Stimulated activated memory B cell treated with anti-CD40 and anti-IgM and Interleukin-4, amounts not matched to agents 10 μg/mL and 1 μg/mL and 100 μg/mL, for 72 hours (primary cell): ENCODE measurements at regions not wholly inside any gene's neighbourhood (a gene's known extent, or its start where the extent isn't known, plus 50 kb on each side); places are given as distances from the start of the nearest gene placed in this dataset.
"Not testable (repeated sequence)": the region's sequence is repeated elsewhere in the genome, so short reads cannot be mapped to it uniquely, and the experiment has no call there.

Experiments used
- ATAC-seq: fragments of 150-1000 bp; cut with Tn5 transposase; 2 replicates; pipeline ENCODE4 v1.10.0; 2021
- H3K27ac Mint-ChIP-seq: one replicate; pipeline ENCODE4 v1.8.0; 2022; ENCODE audit warnings: mild to moderate bottlenecking, mixed read lengths
- H3K27me3 Mint-ChIP-seq: one replicate; pipeline ENCODE4 v1.8.0; 2022; ENCODE audit warnings: mixed read lengths
- H3K36me3 Mint-ChIP-seq: one replicate; pipeline ENCODE4 v1.8.0; 2022; ENCODE audit warnings: mixed read lengths
- H3K4me1 Mint-ChIP-seq: one replicate; pipeline ENCODE4 v1.8.0; 2022; ENCODE audit warnings: mixed read lengths
- H3K4me3 Mint-ChIP-seq: one replicate; pipeline ENCODE4 v1.8.0; 2022; ENCODE audit warnings: mild to moderate bottlenecking, moderate library complexity, mixed read lengths
- H3K9me3 Mint-ChIP-seq: one replicate; pipeline ENCODE4 v1.8.0; 2022; ENCODE audit warnings: mixed read lengths

DNA sequence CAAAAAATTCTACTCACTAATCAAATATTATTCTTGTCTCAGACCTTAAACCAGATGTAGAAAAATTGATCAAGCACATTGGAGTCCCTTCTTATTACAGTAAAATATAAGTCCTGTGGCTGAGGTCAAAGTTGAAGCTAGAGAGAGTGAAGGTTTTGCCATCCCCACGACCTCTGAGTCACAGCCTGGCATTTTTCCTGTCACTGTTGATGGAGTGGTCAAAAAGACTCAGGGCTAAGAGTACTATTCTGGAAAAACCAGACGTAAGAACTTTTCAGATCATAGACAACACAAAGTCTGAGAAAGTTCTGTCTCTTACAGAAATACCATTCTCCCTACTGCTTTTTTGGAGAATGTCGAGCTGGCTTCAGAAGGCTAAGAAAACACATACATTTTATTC, 323.7 kb upstream of the ANKRD30A start:
- no peak for ATAC-seq
- H3K27me3 Mint-ChIP-seq = no peaks in the 10 kb centered on the region
- H3K4me1 Mint-ChIP-seq = no peaks in the 10 kb centered on the region
- H3K9me3 Mint-ChIP-seq = no peaks in the 10 kb centered on the region
- H3K27ac Mint-ChIP-seq = no peak overlapping the region
- H3K4me3 Mint-ChIP-seq = no peak overlapping the region
- H3K36me3 Mint-ChIP-seq = no peaks in the 10 kb centered on the region

DNA sequence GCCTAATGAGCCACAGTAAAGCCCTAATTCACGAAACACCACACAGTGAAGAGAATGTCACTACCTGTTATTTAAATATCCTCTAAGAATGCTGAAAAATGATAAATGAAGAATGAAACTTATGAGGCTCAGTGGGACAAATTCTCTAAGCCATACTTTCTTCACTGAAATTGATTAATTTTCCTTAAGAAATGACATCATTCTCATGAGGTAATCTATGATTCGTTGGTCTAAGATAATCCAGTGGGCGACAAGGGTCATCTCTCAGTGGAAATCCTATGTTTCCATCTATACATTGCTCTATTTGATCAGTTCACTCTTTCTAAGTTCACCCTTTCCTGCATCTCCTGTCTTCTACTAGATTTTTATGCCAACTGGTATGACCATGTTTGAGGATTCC, 330.4 kb upstream of the ANKRD30A start:
- no peaks in the 10 kb centered on the region for H3K36me3 Mint-ChIP-seq
- H3K27ac Mint-ChIP-seq = no peak overlapping the region
- H3K27me3 Mint-ChIP-seq = no peaks in the 10 kb centered on the region
- H3K4me1 Mint-ChIP-seq = no peaks in the 10 kb centered on the region
- no peaks in the 10 kb centered on the region for H3K9me3 Mint-ChIP-seq
- ATAC-seq = no peak
- H3K4me3 Mint-ChIP-seq = no peak overlapping the region

DNA sequence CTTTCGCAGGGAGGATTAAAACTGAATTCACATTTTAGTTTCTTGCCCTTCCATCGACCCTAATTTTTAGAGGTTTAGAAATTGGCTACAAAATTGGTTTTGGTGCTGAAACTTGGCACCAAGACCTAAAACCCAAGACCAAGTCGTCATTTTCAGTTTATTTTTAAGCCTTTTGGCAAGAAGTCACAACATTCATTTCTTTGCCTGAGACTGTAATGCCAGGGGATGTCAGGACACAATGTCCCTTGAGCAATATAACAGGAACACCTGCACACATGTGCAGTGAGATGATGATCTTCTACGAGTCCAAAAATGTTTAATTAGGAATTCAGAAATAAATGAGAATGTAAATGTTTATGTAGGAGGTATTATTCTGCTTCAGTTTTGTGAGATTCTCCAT, 335.4 kb upstream of the ANKRD30A start:
- no peaks in the 10 kb centered on the region for H3K4me1 Mint-ChIP-seq
- H3K9me3 Mint-ChIP-seq = no peaks in the 10 kb centered on the region
- H3K27ac Mint-ChIP-seq = no peak overlapping the region
- H3K4me3 Mint-ChIP-seq = no peak overlapping the region
- no peak for ATAC-seq
- H3K36me3 Mint-ChIP-seq = no peaks in the 10 kb centered on the region
- no peaks in the 10 kb centered on the region for H3K27me3 Mint-ChIP-seq

DNA sequence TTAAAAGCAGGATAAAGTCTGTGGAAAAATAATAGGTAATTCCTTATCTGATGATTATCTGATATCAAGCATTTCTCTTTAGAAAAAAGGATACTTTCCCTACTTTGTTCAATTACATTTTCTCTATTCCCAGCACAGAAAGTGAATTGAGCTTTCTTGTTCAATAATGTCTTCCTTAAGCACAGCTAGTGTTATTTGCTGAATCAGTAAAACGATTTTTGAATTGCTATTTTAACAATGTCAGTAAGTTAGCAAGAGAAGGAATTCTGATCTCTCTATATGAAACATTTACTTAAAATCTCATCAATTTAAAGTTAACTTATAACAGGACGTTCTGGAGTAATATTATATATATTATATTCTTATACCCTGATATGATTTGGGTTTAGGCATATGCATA, 337.2 kb upstream of the ANKRD30A start:
- Mint-ChIP-seq H3K27ac (no peak overlapping the region), H3K36me3 (no peaks in the 10 kb centered on the region), H3K27me3 (no peaks in the 10 kb centered on the region), H3K9me3 (no peaks in the 10 kb centered on the region), H3K4me1 (no peaks in the 10 kb centered on the region), H3K4me3 (no peak overlapping the region)
- ATAC-seq = no peak

DNA sequence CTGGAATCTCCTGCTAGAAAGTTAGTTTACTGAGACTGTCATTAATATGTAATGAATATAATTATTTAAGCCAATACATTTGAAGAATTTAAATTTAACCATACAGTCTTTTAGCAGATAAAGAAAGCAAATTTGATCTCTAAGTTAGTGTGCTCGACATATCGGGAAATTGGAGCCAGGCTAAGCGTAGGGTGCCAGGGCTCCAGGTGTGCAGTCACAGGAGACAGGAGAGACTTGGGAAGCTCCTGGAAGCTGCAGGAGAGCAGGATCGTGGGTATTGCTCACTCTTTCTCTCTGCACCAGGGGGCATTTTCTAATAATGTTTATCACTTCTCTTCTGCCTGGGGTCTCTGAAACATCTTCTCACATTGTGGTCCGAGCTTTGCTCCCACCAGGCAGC, 342.0 kb upstream of the ANKRD30A start:
- no peaks in the 10 kb centered on the region for H3K36me3 Mint-ChIP-seq
- H3K27me3 Mint-ChIP-seq = no peaks in the 10 kb centered on the region
- H3K9me3 Mint-ChIP-seq = no peaks in the 10 kb centered on the region
- no peaks in the 10 kb centered on the region for H3K4me1 Mint-ChIP-seq
- no peak overlapping the region for H3K4me3 Mint-ChIP-seq
- no peak for ATAC-seq
- H3K27ac Mint-ChIP-seq = no peak overlapping the region

DNA sequence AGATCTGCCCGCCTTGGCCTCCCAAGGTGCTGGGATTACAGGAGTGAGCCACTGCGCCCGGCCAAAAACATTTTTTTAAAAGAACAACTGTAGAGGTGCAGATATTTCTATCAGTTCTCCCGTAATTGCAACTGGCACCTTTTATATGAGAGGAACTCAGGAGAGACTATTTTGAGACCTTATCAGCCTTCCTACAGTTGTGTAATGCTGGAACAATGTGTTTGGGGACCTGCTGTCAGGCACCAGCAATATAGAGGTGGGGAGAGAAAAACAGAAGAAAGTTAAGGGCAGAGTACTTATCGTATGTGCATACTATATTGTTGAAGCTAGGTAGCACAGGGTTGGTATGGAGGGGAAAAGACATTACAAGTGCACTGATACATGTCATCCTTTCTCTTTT, 343.8 kb upstream of the ANKRD30A start:
- no peak overlapping the region for H3K27ac Mint-ChIP-seq
- H3K9me3 Mint-ChIP-seq = no peaks in the 10 kb centered on the region
- no peak overlapping the region for H3K4me3 Mint-ChIP-seq
- H3K36me3 Mint-ChIP-seq = no peaks in the 10 kb centered on the region
- ATAC-seq = no peak
- no peaks in the 10 kb centered on the region for H3K27me3 Mint-ChIP-seq
- H3K4me1 Mint-ChIP-seq = no peaks in the 10 kb centered on the region

DNA sequence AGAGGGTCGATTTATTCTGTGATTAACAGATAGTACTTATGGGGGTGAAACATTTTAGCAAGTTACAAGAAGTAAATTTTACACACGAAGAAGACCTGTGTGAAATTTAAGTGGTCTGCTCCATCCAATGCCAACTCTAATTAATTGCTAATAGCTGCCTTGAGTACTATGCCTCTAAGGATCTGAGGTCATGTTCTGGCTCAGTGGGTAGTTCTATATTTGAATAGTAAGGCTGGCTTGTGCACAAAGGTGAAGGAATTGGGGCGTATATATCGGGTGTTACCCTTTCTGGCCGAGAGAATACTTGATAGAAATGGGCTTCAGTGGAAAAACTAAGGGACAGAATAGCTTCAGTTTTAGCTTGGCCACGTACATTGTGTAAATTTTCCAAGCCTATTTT, 345.2 kb upstream of the ANKRD30A start:
- no peak overlapping the region for H3K4me3 Mint-ChIP-seq
- H3K36me3 Mint-ChIP-seq = no peaks in the 10 kb centered on the region
- no peaks in the 10 kb centered on the region for H3K27me3 Mint-ChIP-seq
- no peaks in the 10 kb centered on the region for H3K4me1 Mint-ChIP-seq
- H3K27ac Mint-ChIP-seq = no peak overlapping the region
- ATAC-seq = no peak
- H3K9me3 Mint-ChIP-seq = no peaks in the 10 kb centered on the region

DNA sequence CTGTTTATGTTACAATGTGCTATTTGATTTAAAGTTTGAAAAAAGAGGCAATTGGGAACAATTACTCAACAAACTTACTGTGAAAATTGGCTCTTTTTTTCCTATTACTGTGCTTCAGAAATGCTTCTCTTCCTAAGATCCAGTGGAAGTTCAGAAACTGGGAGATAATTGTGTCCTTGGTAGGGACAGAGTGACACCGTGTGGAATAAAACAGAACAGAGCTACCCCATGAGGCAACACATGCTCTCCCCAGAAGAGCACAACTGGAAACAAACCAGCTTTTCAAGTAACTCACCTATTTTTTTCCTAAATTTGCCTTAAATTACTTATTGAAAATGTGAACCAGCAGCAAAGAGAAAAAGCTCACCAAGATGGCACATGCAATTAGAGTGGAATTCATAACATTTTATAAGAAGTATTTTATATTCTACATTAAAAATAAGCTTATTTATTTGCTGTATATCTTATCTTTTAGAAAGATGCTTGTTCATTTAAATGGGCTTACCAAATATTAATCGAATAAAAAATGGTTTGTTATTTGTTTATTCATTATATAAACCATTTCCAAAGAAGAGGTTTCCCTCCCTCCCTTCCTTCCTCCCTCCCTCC, 346.1 kb upstream of the ANKRD30A start:
- Mint-ChIP-seq H3K4me1 (no peaks in the 10 kb centered on the region), H3K9me3 (no peaks in the 10 kb centered on the region), H3K4me3 (no peak overlapping the region), H3K27ac (no peak overlapping the region), H3K27me3 (no peaks in the 10 kb centered on the region), H3K36me3 (no peaks in the 10 kb centered on the region)
- ATAC-seq = no peak

DNA sequence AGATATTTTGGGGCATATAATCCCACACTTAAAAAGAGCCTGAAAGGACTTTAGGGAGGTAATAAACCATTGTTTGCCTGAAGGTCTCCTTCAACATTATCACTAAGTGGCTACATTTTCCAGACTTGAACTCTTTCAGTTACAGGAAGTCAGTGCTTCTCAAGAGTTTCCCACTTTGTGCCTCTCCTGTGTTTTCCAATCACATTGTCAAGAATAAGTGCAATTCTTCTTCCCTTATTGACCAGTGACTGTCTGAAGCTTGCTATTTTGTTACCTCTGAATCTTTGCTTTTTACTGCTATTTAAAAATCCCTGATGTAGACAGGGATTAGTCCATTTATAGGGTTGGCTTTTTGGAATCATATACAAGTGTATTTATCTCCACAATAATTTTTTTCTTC, 346.7 kb upstream of the ANKRD30A start:
- no peaks in the 10 kb centered on the region for H3K9me3 Mint-ChIP-seq
- ATAC-seq = no peak
- no peaks in the 10 kb centered on the region for H3K27me3 Mint-ChIP-seq
- H3K4me3 Mint-ChIP-seq = no peak overlapping the region
- H3K36me3 Mint-ChIP-seq = no peaks in the 10 kb centered on the region
- no peak overlapping the region for H3K27ac Mint-ChIP-seq
- no peaks in the 10 kb centered on the region for H3K4me1 Mint-ChIP-seq

DNA sequence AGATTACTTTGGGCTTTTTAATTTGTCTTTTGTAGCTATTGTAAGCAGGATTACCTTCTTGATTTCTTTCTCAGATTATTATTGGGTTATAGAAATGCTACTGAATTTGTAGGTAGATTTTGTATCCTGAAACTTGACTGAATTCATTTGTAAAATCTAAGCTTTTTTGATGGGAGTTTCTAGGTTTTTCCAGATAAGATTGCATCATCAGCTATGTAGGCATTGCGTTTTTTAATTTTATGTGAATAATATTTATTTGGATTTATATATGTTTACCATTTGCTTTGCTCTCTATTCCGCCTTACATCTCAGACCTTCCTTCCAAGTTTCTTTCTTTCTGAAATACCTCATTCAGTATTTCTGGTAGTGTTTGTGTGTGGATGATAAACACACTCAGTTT, 351.7 kb upstream of the ANKRD30A start:
- Mint-ChIP-seq H3K4me3 (no peak overlapping the region), H3K4me1 (no peaks in the 10 kb centered on the region), H3K36me3 (no peaks in the 10 kb centered on the region), H3K27me3 (no peaks in the 10 kb centered on the region), H3K9me3 (no peaks in the 10 kb centered on the region), H3K27ac (no peak overlapping the region)
- no peak for ATAC-seq

DNA sequence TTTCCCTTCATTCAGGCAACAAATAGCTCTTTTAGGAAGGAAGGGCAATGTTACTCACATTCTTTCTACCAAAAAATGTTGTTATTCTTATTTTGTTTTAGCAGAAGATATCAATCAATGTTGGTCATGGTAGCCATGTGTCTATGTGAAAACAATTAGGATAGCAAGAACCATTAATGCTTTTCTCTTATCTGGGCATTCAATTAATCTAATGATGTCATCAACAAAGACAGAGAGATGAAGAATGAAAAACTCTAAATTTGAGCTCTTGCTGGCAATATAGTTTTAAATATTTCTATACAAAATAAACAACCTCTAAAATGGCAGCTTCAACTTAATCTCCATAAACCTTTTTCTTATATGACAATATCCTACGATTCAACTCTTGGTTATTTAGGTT, 353.7 kb upstream of the ANKRD30A start:
- no peak for ATAC-seq
- no peaks in the 10 kb centered on the region for H3K4me1 Mint-ChIP-seq
- H3K36me3 Mint-ChIP-seq = no peaks in the 10 kb centered on the region
- no peaks in the 10 kb centered on the region for H3K9me3 Mint-ChIP-seq
- no peak overlapping the region for H3K27ac Mint-ChIP-seq
- no peak overlapping the region for H3K4me3 Mint-ChIP-seq
- H3K27me3 Mint-ChIP-seq = no peaks in the 10 kb centered on the region

DNA sequence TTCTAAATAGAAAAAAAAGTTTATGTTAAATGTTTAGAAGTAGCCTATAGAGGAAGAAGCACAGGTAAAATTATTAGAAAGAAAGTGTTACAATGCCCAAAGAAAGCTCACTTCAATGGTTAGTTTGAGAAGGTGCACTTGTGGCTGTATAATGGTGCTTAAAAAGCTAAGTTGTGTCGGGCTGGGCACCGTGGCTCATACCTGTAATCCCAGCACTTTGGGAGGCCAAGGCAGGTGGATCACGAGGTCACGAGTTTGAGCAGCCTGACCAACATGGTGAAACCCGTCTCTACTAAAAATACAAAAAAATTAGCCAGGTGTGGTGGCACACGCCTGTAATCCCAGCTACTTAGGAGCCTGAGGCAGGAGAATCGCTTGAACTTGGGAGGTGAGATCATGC, 355.7 kb upstream of the ANKRD30A start:
- H3K9me3 Mint-ChIP-seq, H3K27me3 Mint-ChIP-seq, H3K4me1 Mint-ChIP-seq, H3K36me3 Mint-ChIP-seq, H3K27ac Mint-ChIP-seq, ATAC-seq, H3K4me3 Mint-ChIP-seq: not testable (repeated sequence)

DNA sequence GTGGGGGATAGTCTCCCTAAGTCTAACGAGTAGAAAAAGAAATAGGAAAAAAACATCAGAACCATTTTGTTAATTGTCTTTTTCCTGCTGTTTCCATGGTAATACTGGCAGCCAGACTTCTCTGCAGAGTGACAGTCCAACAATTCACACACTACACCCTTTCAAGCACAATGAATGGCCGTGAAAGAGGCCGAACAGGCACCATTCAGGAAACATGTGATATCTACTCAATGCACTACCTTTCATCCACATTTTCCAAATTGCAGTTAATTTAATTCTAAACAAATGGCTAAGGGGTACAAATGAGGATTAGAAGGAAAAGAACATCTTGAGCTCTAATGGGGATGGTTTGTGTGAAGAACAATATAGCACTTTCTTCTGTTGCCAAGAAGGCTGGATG, 358.5 kb upstream of the ANKRD30A start:
- Mint-ChIP-seq H3K27me3 (no peaks in the 10 kb centered on the region), H3K27ac (no peak overlapping the region), H3K36me3 (no peaks in the 10 kb centered on the region), H3K9me3 (no peaks in the 10 kb centered on the region), H3K4me3 (no peak overlapping the region), H3K4me1 (no peaks in the 10 kb centered on the region)
- ATAC-seq = no peak

DNA sequence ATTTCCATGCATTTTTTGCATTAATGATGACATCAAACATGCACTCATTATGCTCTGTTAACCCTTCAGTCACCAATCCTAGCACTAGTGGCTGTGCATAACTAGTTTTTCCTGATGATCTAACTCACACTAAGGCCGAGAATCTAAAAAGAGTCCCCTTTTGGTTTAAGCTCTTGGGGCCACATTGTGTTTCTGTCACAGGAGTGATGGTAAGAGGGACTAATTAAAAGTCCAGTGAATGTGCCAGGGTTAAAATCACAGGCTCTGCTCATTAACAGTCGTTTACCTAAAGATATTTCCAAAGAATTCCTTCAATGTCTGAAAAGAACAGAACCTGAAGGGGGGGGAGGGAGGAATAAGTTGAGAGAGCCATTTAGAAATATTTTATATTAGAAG, 359.0 kb upstream of the ANKRD30A start:
- Mint-ChIP-seq H3K36me3 (no peaks in the 10 kb centered on the region), H3K27me3 (no peaks in the 10 kb centered on the region), H3K9me3 (no peaks in the 10 kb centered on the region), H3K4me3 (no peak overlapping the region), H3K4me1 (no peaks in the 10 kb centered on the region), H3K27ac (no peak overlapping the region)
- no peak for ATAC-seq

DNA sequence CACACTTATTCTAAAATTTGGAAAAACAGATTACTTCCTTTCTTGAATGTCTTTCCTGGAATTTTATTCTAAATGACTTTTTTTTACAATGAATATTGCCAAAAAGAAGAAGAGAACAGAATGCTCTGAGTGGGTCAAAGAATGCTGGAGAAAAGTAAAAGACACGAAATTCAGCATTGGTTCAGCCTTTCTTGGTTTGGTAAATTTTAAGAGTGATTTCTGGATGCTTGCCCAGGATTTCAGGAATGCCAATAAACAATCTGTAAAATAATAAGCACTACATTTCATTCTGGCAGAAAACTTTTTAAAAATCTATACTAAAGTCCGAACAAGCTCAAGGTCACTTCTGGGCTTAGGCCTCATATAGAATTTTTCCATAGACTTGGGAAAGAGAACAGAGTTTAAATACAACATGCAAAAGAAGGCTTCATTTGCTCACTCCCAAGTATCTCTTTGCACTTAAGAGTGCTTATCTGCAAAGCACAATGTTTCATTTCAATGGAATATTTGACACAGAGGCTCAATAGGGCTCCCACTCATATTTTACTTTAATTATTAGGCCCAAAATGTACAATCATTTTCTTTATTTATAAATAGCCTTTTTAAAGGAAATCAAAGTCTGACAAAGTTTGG, 359.5 kb upstream of the ANKRD30A start:
- no peak overlapping the region for H3K4me3 Mint-ChIP-seq
- no peak for ATAC-seq
- no peaks in the 10 kb centered on the region for H3K4me1 Mint-ChIP-seq
- H3K27me3 Mint-ChIP-seq = no peaks in the 10 kb centered on the region
- no peak overlapping the region for H3K27ac Mint-ChIP-seq
- H3K9me3 Mint-ChIP-seq = no peaks in the 10 kb centered on the region
- no peaks in the 10 kb centered on the region for H3K36me3 Mint-ChIP-seq

DNA sequence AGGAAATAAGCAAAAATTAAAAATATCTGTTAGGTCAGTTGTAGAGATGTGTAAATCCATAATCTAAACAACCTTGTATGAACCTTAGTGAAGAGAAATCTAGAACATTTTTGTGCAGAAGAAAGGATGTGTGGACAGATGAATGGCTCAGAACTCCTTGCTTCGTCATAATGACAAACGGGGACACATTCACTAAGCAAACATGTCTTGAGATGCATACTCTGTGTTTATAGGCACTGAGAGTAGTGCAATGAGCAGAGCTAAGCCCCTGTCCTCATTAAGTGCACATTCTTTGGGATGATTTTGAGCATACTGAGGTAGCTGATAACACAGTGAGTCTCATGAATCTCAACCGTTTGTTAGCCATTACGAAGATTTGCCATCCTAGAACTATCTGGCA, 360.6 kb upstream of the ANKRD30A start:
- H3K4me1 Mint-ChIP-seq = no peaks in the 10 kb centered on the region
- H3K27ac Mint-ChIP-seq = no peak overlapping the region
- H3K36me3 Mint-ChIP-seq = no peaks in the 10 kb centered on the region
- no peak overlapping the region for H3K4me3 Mint-ChIP-seq
- no peak for ATAC-seq
- no peaks in the 10 kb centered on the region for H3K27me3 Mint-ChIP-seq
- no peaks in the 10 kb centered on the region for H3K9me3 Mint-ChIP-seq

DNA sequence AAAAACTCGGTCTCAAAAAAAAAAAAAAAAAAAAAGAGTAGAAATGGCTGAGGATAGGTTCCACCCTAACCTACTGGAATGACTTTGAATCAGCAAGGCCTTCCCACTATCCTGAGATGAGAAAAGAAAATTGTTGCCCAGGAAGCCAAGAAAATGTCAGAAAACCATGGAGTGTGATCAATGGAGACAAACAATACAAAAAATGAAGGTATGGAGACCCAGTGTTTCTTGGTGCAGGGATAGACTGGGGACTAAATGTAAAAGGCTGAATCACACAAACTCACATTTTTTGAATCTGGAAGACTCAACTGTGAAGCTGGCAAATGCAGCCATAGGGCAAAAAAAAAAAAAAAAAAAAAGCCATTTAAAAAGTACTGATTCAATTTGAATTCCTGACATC, 364.3 kb upstream of the ANKRD30A start:
- Mint-ChIP-seq H3K4me3 (no peak overlapping the region), H3K27me3 (no peaks in the 10 kb centered on the region), H3K9me3 (no peaks in the 10 kb centered on the region), H3K4me1 (no peaks in the 10 kb centered on the region), H3K27ac (no peak overlapping the region), H3K36me3 (no peaks in the 10 kb centered on the region)
- ATAC-seq = no peak
